Cardiac septum (tissue), 1 donor: ENCODE measurements at regions not wholly inside any gene's neighbourhood (a gene's known extent, or its start where the extent isn't known, plus 50 kb on each side); places are given as distances from the start of the nearest gene placed in this dataset.
"Not testable (repeated sequence)": the region's sequence is repeated elsewhere in the genome, so short reads cannot be mapped to it uniquely, and the experiment has no call there.

Experiments used
- DNase-seq: peaks from one replicate; pipeline ENCODE4 v3.0.0-alpha.2; 2020; ENCODE audit warnings: low spot score
- intact Hi-C: fragments of 100-400 bp; cut with DNase I; formaldehyde crosslinking; loops from one replicate; pipeline ENCODE4 v1.14.0; 2022
- donor health status: DM: no; HTN: no; CAD: no.

DNA sequence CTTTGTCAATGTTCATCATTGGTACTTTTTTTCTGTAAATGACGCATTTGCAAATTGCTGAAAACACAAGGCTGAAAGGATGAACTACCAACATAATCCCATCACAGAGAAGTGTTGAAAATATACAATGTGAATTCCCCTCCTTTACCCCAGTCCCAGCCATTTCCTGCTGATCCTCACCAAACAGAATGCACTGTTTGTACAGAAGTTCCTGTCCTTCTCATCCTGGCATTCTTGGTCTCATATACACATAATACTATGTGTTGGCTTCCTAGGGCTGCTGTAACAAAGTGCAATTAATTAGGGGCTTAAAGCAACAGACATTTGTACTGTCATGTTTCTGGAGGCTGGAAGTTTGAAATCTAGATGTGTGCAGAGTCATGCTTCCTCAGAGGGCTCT, 836.2 kb upstream of the MGAT4C start:
- no peak for DNase-seq
- intact Hi-C loops, result no loop called here

DNA sequence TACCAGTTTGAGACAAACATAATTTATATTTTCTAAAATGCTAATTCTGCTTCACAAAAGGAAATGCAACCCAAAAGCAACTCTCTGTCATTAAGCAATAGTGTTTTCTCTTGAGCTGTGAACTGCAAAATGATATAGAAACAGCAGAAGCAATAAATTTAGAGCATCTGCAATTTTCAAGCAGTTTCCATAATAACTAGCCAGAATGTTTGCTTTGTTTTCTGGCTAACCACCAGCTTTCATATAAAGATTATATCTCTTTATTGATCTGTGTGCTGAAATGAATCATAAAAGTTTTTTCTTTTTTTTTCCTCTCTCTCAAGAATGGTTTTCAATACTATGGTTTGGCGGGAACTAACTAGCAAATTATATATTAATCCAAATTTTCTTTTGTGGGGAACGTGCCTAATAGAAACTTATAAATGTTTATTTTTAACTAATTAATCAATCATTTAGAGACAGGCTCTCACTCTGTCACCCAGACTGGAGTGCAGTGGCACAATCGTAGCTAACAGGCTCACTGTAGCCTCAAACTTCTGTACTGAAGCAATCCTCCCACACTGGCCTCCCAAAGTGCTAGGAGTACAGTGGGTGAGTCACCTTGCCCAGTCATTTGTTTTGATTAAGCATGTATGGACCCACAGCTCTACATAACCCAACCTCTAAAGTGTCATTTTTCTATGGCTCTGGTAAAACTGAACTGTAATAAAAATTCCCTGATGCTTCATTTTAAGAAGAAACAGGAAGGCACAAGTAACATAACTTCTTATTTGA, 830.1 kb upstream of the MGAT4C start:
- intact Hi-C loops, result no loop called here
- DNase-seq, result no peak

DNA sequence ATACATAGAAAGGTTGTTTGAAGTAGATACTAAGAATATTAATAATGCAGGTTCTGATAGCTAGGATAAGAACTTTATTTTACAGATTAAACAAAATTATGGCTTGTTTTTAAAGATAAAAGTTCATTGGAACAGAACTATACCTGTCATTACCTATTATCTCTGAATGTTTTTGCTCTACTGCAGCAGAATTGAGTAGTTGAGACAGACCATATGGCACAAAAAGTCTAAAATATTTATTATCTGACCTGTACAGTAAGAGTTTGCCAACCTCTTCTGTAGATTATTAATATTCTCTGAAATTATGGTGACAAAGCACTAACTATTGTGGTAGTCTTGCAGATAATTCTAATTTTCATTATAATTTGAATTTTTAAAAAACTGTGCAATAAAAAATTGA, 829.1 kb upstream of the MGAT4C start:
- intact Hi-C loops, result no loop called here
- no peak for DNase-seq

DNA sequence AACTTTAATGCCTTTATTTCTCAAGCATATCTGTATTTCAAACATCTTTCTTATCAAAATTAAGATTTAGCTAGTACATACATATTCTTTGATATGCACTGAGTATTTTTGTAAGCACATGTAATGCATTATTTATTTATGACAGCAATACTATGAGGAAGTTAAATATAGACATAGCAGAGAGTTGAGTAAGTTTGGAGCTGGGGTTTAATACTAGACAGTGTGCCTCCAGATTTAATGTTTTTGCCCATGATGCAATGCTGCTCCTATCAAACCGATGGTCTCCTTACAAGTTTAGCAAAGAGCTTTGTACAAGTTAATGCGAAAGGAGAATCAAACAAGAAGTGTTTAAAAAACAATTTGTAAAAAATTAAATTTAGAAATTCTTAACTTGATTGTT, 826.6 kb upstream of the MGAT4C start:
- intact Hi-C loops, result no loop called here
- no peak for DNase-seq

DNA sequence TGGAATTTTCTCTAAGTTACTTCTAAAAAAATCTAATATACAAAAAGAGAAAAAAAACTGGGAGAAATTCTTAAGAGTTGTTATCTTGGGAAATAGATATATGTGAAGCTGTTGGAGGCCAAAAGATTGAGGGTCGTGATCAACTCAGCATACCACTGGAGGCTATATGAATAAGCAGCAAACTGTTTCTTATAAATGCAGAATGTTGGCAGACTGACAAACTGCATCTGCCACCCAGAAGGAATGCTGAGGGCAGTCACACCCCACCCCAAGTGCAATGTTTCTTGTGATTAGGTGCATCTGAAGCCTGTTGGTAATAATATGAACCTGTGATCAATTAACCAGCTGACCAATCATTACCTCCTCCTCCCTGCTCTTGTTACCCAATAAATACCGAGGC, 818.6 kb upstream of the MGAT4C start:
- intact Hi-C loops, result no loop called here
- DNase-seq, result no peak

DNA sequence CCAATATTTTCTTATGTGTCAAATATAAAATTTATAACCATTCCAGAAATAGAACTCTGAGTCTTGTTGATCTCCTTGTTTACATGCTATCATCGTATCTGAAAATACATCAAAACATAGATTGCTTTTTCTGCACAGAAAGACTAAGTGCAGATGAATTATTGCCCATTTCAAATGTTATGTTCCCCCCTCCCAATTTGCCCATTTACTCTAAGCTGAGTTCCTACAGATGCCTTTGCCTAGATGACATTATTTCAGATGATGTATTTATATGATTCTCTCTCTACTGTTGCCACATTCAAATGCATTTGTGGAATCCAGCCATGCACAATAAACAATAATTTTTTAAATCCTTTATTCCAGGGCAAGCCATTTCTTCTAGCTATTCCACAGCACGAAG, 810.1 kb upstream of the MGAT4C start:
- intact Hi-C loops, result no loop called here
- no peak for DNase-seq

DNA sequence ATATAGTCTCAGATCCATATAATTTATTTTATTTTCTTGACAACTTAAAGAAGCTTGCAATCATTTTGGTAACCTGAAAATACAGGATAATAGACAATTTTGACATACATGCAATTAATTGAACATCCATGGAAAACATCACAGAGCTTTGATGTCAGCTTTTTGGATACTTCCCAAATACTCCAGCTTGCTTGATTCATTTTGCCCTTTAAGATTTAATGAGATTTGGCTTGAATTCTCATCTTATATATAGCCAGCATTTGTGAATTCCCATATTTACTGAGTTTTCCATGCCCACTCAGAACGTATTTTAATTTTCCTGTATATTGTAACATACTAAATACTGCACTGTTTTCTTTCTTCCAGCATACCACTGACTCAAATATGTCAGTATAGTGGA, 803.0 kb upstream of the MGAT4C start:
- DNase-seq, result no peak
- intact Hi-C loops, result no loop called here

DNA sequence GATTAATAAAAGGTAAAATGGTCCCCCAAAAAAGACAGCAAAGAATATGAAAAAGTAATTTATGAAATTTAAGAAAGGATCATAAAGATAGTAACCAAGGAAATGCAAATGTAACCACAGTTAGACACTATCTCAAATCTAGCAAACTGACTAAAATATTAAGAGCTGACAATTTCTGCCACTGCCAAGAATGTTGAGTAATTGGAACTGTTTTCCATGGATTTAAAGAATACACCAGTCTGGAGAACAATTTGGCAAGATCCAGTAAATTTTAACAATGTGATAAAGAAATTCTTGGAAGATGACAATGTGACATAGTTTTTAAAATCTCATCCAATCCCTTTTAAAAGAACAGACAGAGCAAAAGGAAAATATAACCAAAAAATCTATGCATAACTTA, 798.0 kb upstream of the MGAT4C start:
- no peak for DNase-seq
- intact Hi-C loops, result no loop called here

DNA sequence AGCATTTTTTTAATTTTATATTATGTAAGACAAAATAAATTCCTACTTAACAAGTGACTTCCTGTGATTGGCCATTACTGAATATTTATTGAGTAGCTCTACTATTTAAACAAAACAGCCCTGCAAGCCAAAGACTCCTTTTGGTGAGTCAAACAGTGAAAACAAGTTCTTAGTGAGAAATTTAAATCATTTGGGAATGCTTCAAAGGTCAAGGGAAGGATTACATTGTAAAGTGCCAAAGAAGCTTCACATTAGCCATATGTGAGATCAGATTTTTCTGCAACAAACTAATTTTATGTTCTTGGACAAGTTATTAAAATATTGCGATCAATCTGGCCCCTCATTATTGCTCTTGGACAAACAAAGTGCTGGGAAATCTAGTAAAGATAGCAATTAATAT, 795.4 kb upstream of the MGAT4C start:
- intact Hi-C loops, result no loop called here
- DNase-seq, result no peak

DNA sequence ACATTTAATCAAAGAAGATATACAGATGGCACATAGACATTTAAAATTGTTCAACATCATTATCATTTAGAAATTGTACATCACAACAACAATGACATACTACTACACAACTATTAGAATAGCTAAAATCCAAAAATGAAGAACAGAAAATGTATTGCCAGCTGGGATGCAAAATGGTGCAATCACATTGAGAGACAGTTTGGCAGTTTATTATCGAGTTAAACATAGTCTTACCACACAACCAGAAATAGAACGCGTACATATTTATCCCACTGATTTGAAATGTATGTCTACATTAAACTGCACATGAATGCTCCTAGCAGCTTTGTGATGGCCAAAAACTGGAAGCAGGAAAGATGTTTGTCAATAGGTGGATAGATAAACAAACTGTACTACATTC, 791.5 kb upstream of the MGAT4C start:
- DNase-seq, result no peak
- intact Hi-C loops, result no loop called here

DNA sequence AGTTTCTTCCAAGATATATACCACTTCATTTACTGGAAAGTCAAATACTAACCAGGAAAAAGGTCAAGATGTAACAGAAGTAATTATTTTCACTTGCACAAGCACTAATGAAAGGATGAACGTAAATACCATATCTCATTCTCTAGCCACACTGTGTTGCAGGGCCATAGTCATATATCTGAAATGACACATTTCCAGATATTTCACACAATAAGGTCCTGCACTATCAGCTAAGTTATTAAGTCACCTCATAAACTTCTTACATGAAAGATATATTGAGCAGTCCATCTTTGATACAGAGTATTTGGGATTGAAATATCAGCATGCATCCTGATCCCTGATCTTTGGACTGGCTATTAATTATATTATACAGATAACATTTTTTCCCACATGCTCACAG, 783.3 kb upstream of the MGAT4C start:
- intact Hi-C loops, result no loop called here

DNA sequence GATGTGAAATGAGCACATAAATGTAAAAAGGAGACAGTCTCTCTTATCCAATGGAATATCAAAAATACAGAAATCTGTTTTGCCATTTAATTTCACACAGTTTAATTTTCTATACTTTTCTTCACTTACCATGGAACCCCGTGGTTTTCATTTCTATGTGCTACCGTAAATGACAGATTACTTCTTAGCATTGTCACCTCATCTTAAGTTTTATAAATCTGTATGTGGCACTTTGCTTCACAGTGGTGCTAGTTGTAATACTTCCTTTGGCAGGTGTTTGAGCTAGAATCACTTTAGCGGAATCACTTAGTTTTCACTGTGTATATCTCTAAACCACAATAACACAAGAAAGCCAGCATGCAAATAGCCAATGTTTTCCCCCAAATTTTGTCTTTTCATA, 781.9 kb upstream of the MGAT4C start:
- intact Hi-C loops, result no loop called here
- no peak for DNase-seq

More for the DNA sequence above, 783.3 kb upstream of the MGAT4C start:
- no peak for DNase-seq

DNA sequence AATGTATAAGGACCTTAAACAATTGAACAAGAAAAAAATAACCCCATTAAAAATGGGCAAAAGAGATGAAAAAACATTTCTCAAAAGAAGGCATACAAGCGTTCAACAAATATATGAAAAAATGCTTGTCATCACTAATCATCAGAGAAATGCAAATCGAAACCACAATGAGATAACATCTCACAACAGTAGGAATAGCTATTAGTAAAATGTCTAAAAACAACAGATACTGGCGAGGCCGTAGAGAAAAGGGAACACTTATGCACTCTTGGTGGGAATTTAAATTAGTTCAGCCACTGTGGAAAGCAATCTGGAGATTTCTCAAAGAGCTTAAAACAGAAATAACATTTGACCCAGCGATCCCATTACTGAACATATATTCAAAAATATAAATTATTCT, 769.8 kb upstream of the MGAT4C start:
- no peak for DNase-seq
- intact Hi-C loops, result no loop called here

DNA sequence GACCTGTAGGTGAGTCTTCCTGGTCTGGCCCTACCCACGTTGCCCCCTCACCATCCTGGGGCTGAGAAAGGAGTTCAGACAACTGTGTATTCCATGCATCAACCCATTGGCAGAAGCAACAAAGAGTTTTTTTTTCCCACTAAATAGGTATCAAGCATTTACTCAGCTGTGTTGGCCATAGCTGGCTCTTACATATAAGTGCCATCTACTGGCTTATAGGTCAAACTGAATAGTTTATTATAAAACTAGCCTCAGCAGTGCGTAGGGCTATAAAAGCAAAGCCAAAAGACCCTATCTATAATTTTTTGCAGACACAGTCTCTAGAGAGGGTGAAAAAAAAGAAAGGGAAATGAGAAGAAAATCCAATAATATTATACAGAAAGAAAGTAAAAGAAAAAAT, 765.2 kb upstream of the MGAT4C start:
- intact Hi-C loops, result no loop called here
- no peak for DNase-seq

DNA sequence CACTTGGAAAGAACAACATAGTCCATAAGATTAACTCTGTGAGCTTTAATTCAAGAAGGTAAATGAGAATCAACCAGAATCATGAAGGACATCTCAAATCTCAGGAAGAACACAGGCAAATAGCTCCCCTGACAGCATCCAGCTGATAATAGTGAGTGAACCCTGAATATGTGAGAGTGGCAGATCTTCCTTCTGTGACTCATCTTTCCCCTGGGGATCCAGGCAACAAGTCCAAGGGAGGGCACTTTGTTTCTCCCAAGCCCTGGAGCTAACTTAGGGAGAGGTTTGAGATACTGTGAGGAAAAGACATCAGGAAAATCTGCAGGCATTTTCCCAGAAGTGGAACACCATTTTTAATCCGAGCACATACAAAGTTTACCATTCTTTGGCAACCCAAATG, 763.9 kb upstream of the MGAT4C start:
- intact Hi-C loops, result no loop called here
- DNase-seq, result no peak

DNA sequence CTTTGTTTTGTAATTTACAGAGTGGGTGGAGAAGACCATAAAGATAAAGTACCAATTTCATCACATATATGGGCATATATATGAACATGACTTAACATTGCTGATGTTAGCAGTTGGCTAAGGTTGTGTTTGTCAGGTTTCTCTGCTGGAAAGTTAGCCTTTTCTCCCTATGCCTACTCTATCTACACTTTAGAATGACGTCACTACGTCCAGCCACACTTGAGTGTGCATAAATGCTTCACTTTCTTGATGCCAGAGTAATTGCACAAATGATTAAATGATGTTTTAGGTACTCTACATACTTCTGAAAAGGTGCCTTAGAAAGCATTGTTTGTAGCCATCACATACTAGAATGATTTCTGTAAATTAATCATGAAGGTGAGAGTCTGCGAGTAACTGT, 759.2 kb upstream of the MGAT4C start:
- no peak for DNase-seq
- intact Hi-C loops, result no loop called here

DNA sequence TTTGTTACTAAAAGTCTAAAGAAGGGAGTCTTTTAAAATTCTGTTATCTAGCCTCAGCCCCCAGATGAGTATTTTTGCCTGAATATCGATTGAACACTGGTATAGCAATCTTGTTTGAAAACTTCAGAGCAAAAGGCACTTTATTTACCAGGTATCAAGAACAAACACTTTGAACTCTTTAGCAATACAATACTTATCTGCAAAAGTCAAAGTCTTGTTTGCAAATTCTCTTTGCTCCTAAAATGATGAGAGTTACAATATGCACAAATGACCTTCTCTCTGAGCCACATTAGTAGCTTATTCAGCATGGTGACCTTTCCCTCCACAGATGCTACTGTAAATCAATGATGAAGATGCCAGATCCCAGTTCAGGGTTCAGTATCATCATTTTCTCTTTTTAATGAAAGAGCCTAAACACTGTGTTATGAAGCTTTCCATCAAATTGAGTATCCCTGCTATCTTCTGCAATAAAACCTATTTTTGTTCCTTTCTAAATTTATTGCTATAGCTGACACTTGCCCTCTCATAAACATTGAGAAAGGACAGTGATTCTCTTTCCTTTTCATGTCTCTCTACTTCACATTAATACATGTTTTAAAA, 752.7 kb upstream of the MGAT4C start:
- intact Hi-C loops, result no loop called here
- no peak for DNase-seq

DNA sequence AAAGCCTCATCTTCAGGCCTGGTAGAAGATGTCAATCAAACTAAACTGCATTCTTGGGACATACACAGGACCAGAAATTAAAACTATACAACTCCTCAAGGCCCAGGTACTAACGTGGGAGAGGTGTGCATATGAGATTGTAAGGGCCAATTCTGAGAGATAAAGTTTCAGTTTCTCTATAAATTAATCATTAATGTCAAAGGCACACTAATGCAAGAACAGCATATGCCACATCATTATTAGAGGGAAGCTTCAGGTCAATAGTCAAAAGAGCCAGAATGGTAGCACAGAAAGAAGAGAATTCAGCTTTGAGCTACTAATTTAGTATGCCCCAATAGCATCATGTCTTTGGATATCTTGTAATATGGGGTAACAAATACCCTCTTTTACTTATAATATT, 744.9 kb upstream of the MGAT4C start:
- no peak for DNase-seq
- intact Hi-C loops, result no loop called here

DNA sequence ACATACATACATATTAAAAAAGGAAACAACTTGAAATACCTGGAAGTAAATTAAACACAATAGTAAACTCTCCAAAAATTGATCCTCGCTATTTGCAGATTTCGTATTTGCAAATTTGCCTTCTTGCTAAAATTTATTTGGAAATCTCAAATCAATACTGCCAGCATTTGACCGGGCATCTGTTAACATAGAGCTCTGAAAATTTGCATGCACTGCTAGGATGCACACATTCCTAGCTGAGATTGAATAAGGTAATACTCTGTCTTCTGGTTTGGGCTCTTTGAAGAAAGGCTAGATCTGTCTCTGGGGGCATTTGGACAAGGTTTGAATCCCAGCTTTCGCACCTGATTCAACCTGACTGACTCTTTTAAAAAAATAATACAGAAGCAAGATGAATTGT, 729.1 kb upstream of the MGAT4C start:
- DNase-seq, result no peak
- intact Hi-C loops, result no loop called here

DNA sequence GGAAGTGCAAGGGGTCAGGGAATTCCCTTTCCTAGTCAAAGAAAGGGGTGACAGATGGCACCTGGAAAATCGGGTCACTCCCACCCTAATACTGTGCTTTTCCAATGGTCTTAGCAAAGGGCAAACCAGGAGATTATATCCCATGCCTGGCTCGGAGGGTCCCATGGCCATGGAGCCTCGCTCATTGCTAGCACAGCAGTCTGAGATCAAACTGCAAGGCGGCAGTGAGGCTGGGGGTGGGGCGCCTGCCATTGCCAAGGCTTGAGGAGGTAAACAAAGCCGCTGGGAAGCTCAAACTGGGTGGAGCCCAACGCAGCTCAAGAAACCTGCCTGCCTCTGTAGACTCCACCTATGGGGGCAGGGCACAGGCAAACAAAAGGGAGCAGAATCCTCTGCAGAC, 714.4 kb upstream of the MGAT4C start:
- DNase-seq, intact Hi-C loops: not testable (repeated sequence)

DNA sequence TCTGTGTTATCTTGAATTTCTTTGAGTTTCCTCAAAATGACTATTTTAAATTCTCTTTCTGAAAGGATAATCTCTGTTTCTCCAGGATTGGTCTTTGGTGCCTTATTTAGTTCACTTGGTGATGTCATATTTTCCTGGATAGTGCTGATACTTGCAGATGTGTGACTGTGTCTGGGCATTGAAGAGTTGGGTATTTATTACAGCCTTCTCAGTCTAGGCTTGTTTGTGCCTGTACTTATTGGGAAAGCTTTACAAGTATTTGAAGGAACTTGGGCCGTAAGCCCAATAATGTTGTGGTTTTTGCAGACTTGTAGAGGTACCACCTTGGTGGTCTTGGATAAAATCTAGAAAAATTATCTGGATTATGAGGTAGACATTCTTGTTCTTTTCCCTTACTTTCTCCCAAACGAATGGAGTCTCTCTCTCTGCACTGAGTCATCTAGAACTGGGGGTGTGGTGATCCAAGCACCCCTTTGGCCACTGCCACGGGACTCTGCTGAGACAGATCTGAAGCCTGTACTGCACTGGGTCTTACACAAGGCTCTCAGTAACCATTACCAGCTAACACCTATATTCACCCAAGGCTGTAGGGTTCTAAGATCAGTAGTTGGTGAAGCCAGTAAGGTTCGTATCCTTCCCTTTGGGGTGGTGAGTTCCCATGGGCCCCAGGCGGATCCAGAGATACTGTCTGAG, 703.7 kb upstream of the MGAT4C start:
- intact Hi-C loops, result no loop called here
- no peak for DNase-seq
